Progenitor cell of endocrine pancreas (in vitro differentiated cells): ENCODE measurements at regions not wholly inside any gene's neighbourhood (a gene's known extent, or its start where the extent isn't known, plus 50 kb on each side); places are given as distances from the start of the nearest gene placed in this dataset.

Experiments
- DNase-seq: peaks from one replicate; pipeline ENCODE4 v3.0.0; 2021; ENCODE audit warnings: low spot score; ENCODE audit not compliant: unreplicated experiment
- H3K27ac Mint-ChIP-seq: 2 replicates; pipeline ENCODE4 v1.8.0; 2021; ENCODE audit warnings: mild to moderate bottlenecking, moderate library complexity, mixed read lengths
- H3K27me3 Mint-ChIP-seq: 2 replicates; pipeline ENCODE4 v1.8.0; 2021; ENCODE audit warnings: mixed read lengths
- H3K36me3 Mint-ChIP-seq: 2 replicates; pipeline ENCODE4 v1.8.0; 2022; ENCODE audit warnings: mixed read lengths; ENCODE audit not compliant: insufficient read depth
- H3K4me1 Mint-ChIP-seq: 2 replicates; pipeline ENCODE4 v1.8.0; 2021; ENCODE audit warnings: low read depth, mixed read lengths
- H3K4me3 Mint-ChIP-seq: 2 replicates; pipeline ENCODE4 v1.8.0; 2021; ENCODE audit warnings: low read depth, mild to moderate bottlenecking, moderate library complexity, mixed read lengths
- H3K9me3 Mint-ChIP-seq: 2 replicates; pipeline ENCODE4 v1.8.0; 2021; ENCODE audit warnings: low read depth, mixed read lengths
- TF ChIP-seq, protein P1 (sequence below): fragments of 200-600 bp; sonication (generic); IDR thresholded peaks from one replicate; pipeline ENCODE4 v1.5.0; 2021; ENCODE audit warnings: antibody characterized with exemption, mild to moderate bottlenecking; ENCODE audit not compliant: unreplicated experiment

DNA sequence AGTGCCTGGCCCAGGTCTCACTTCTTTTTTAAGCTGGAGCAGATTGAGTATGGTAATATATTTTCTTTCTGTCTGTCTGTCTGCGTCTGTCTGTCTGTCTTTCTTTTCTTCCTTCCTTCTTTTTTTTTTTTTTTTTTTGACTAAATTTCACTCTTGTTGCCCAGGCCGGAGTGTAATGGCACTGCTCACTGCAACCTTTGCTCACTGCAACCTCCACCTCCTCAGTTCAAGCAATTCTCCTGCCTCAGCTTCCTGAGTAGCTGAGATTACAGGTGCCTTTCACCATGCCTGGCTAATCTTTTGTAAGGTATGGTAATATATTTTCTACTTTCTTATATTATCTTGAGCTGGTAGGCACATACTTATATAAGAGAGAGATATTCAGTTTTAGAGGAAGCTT is 196.3 kb upstream of the MARCKS start:
- peaks cover 48% of the 10 kb centered on the region for H3K27me3 Mint-ChIP-seq
- no peak overlapping the region for H3K27ac Mint-ChIP-seq
- no peaks in the 10 kb centered on the region for H3K9me3 Mint-ChIP-seq
- H3K4me1 Mint-ChIP-seq = no peaks in the 10 kb centered on the region
- TF ChIP-seq, protein P1, sequence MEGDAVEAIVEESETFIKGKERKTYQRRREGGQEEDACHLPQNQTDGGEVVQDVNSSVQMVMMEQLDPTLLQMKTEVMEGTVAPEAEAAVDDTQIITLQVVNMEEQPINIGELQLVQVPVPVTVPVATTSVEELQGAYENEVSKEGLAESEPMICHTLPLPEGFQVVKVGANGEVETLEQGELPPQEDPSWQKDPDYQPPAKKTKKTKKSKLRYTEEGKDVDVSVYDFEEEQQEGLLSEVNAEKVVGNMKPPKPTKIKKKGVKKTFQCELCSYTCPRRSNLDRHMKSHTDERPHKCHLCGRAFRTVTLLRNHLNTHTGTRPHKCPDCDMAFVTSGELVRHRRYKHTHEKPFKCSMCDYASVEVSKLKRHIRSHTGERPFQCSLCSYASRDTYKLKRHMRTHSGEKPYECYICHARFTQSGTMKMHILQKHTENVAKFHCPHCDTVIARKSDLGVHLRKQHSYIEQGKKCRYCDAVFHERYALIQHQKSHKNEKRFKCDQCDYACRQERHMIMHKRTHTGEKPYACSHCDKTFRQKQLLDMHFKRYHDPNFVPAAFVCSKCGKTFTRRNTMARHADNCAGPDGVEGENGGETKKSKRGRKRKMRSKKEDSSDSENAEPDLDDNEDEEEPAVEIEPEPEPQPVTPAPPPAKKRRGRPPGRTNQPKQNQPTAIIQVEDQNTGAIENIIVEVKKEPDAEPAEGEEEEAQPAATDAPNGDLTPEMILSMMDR = no peak
- H3K36me3 Mint-ChIP-seq = no peaks in the 10 kb centered on the region
- DNase-seq = no peak
- H3K4me3 Mint-ChIP-seq = no peak overlapping the region

DNA sequence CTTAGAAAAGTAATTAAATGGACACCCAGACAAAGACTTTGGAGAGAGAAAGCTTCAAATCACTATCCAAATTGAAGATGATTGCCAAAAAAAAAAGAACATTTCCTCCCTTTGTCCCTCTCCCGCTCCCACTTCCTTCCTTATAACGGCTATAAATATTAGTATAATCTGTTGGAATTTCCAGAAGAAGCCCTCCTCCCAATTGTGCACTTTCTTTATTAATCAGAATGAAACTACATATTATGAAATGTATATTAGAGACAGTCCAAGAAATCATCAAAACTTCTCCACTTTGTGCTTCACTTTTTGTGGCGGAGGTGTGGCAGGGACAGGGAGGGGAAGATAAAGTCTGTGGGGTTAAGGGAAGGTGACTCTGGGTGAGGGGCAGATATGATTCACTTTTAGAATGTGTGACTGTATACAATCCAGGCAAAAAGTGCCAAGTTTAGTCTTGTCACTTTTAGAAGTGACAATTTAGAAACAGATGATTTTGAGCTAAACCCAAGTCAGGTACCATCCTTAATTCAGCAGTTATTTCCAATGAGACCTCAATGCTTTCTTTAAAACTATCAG is 195.0 kb upstream of the MARCKS start:
- H3K4me3 Mint-ChIP-seq = no peak overlapping the region
- peaks cover 53% of the 10 kb centered on the region for H3K27me3 Mint-ChIP-seq
- TF ChIP-seq, protein P1 = no peak
- H3K36me3 Mint-ChIP-seq = no peaks in the 10 kb centered on the region
- no peak for DNase-seq
- no peak overlapping the region for H3K27ac Mint-ChIP-seq
- H3K4me1 Mint-ChIP-seq = no peaks in the 10 kb centered on the region
- no peaks in the 10 kb centered on the region for H3K9me3 Mint-ChIP-seq

DNA sequence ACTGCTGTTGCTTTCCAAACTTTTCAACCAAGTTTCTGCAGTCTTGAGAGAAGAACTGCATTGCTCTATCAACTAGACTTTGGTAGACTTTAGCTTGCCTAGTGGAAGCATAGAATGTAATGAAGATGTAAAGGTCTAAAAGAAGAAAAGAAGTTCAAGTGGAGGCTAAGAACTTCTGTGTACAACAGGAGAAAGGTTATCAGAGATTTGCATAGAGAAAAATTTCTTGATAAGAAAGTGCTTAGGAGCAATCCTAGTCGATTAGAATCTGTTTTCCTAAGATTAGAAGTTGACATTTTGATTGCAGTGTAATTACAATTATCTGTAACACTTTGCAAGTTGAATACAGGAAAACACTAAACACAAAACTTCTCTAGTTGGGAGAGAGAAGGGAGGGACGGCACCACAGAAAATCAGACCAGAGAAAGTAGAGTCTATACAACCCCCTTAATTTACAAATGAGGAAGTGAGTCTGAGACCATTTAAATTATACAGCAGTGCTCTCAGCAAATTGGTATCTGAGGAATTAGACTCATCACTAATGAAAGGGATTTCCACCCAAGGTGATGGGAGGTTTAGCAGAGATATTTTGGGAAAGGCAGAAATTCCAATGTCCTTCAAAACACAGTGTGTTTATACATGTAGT is 194.3 kb upstream of the MARCKS start:
- H3K36me3 Mint-ChIP-seq = no peaks in the 10 kb centered on the region
- H3K27ac Mint-ChIP-seq = no peak overlapping the region
- H3K27me3 Mint-ChIP-seq = peaks cover 57% of the 10 kb centered on the region
- TF ChIP-seq, protein P1 = no peak
- H3K4me3 Mint-ChIP-seq = no peak overlapping the region
- no peaks in the 10 kb centered on the region for H3K4me1 Mint-ChIP-seq
- no peaks in the 10 kb centered on the region for H3K9me3 Mint-ChIP-seq
- no peak for DNase-seq

DNA sequence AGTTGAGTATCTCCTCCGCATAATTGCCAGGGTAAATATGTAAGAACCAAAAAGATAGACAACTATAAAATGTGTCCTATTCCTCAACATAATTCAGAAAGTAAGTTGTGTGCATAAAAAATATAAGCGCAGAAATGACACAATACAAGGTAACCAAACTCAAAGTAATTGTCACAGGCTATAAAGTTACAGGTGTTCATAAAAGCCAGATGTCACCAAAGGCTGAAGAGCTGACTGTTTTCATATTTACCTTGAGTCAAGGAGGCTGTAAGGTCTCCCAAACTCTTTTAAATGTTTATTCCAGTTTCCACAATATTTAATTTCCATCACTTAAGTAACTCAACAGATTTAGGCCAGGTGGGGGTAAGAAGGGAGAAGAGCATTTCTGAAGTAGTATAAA is 192.2 kb upstream of the MARCKS start:
- TF ChIP-seq, protein P1 = no peak
- Mint-ChIP-seq H3K4me1 (peaks cover 4% of the 10 kb centered on the region), H3K27ac (no peak overlapping the region), H3K9me3 (no peaks in the 10 kb centered on the region), H3K36me3 (no peaks in the 10 kb centered on the region), H3K4me3 (no peak overlapping the region), H3K27me3 (peaks cover 71% of the 10 kb centered on the region)
- DNase-seq = no peak

DNA sequence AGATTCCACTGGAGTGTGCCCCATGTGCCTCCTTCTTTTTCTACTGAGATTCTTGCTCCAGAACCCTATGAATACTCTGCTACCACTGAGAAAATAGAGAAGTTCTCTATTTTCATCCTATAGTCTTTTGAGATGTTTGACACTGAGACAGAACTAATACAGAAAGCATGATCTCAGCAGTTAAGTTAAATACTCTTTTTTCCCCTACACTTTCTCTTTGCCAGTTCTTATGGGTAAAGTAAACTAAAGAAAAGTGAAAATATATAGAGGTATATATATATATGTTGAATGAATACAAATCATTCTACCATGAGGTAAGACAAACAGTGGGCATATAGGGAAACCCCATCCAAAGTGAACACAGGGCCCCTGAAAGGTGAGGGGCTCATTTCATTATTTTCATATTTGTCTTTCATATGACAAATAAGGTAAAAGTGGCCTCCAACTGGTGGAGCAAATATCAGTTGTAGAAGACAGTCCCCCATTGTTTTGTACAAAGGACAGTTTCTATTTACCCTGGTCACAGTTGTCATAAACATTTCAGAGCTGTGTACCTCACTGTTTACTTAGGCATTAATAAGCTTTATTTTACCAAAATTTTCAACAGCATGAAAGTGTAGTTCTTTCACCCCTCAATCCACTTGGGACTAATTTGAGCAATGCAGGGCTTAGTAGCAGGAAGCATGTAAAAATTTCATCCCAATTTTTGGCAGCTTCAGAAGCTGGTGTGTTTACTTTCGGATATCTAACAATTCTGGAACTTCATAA is 188.3 kb upstream of the MARCKS start:
- no peak overlapping the region for H3K27ac Mint-ChIP-seq
- peaks cover 20% of the 10 kb centered on the region for H3K4me1 Mint-ChIP-seq
- no peaks in the 10 kb centered on the region for H3K9me3 Mint-ChIP-seq
- no peaks in the 10 kb centered on the region for H3K36me3 Mint-ChIP-seq
- TF ChIP-seq, protein P1 = no peak
- no peak overlapping the region for H3K4me3 Mint-ChIP-seq
- no peak for DNase-seq
- H3K27me3 Mint-ChIP-seq = peaks cover 70% of the 10 kb centered on the region
